22Rv1 (cell line): ENCODE measurements at regions not wholly inside any gene's neighbourhood (a gene's known extent, or its start where the extent isn't known, plus 50 kb on each side); places are given as distances from the start of the nearest gene placed in this dataset.

ENCODE experiments used
- H3K27ac ChIP-seq: fragments of 450-650 bp; 2 replicates; pipeline ENCODE4 v1.5.1; 2017
- ZFX ChIP-seq: fragments of 450-650 bp; IDR thresholded peaks from 2 replicates; pipeline ENCODE4 v1.6.1; 2017; ENCODE audit warnings: antibody characterized with exemption, borderline replicate concordance
- TF ChIP-seq, protein P1 (sequence below): fragments of 450-650 bp; IDR thresholded peaks from 2 replicates; pipeline ENCODE4 v1.5.1; 2017; ENCODE audit warnings: mild to moderate bottlenecking

DNA sequence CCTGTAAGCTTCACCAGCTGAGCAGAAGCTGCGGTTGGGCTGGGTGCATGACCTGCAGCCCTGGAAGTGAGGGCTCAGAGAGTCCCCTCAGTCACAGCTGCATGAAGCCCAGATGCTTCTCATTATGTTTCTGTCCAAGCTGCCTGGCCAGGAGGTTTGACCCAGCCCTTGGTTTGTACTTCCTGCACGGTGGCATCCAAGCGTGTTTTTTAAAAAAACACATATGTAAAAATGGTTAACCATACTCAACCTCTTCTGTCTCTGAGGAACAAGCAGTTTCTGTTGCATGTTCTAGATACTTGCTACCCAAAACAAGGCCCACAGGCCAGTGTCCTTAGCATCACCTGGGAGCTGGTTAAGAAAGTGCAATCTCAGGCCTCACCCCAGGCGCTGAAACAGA, 76.0 kb upstream of the ATP10A start:
- TF ChIP-seq, protein P1, sequence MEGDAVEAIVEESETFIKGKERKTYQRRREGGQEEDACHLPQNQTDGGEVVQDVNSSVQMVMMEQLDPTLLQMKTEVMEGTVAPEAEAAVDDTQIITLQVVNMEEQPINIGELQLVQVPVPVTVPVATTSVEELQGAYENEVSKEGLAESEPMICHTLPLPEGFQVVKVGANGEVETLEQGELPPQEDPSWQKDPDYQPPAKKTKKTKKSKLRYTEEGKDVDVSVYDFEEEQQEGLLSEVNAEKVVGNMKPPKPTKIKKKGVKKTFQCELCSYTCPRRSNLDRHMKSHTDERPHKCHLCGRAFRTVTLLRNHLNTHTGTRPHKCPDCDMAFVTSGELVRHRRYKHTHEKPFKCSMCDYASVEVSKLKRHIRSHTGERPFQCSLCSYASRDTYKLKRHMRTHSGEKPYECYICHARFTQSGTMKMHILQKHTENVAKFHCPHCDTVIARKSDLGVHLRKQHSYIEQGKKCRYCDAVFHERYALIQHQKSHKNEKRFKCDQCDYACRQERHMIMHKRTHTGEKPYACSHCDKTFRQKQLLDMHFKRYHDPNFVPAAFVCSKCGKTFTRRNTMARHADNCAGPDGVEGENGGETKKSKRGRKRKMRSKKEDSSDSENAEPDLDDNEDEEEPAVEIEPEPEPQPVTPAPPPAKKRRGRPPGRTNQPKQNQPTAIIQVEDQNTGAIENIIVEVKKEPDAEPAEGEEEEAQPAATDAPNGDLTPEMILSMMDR: no peak
- no peak for TF ChIP-seq ZFX
- no peak overlapping the region for H3K27ac ChIP-seq

DNA sequence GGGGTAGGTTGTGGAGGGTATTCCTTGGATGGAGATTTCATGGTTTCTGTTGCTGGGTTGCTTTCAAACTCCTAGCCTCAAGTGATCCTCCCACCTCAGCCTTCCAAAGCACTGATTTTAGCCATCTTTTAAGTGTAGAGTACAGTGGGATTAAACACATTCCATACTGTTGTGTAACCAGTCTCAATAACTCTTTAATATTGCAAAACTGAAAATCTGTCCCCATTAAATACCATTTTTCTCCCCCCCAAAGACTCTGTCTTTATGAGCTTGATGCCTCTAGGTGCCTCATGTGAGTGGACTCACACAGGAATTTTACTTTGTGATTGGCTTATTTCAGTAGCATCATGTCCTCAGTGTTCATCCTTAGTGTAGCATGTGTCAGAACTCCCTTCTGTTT, 74.7 kb upstream of the ATP10A start:
- TF ChIP-seq, protein P1: no peak
- TF ChIP-seq ZFX: no peak

DNA sequence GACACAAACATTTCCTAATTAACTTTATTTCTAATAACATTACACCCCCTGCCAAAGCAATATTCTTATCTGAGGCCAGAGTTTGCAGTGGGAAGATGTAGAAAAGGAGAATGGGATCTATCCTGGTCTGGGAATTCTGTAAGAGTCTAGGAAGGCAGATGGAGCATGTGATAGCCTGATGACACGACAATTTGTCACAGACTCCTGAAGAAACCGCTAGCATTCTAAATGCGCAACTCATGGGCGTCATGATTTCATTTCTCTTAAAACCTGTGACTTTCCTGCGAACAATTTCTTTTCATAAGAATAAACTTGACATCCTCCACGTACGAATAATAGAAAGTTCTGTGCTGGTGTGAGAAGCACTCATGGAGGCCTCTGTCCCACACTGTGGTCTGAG, 72.9 kb upstream of the ATP10A start:
- TF ChIP-seq ZFX: no peak
- TF ChIP-seq, protein P1: no peak
- no peak overlapping the region for H3K27ac ChIP-seq

More for the DNA sequence above, 74.7 kb upstream of the ATP10A start:
- H3K27ac ChIP-seq: no peak overlapping the region

DNA sequence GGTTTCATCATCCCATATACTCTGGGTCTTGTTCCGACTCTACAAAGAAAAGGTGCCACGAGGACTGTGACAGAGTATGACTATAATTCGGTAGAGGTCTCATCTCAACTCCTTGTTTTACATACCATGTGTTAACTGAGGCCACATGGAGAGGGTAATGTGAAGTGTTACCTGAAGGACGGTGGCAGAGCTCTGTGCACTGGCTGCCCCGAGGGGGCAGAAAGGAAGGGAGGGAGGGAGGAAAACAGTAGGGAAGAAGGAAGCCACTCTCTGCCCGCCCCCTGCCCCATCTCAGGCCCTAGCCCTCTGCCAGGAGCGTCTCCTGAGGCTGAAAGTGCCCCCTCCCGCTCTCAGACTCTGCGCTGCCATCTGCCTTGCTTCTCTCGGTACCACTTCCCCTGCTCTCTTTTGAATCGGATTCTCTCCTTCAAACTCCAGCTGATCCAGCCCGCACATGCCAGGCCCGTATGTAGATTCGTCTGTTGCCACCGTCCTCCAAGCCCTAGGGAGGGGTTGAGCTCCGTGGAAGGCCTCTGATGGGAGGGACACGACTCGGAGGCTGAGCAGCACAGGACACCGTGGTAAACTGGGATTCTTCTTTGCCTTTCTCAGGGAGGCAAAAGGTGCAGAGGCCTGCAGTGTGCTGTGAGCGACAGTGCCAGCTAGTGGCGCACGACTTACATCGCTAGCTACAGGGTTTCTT, 70.5 kb upstream of the ATP10A start:
- no peak overlapping the region for H3K27ac ChIP-seq
- TF ChIP-seq, protein P1: peak; percentile 91
- no peak for TF ChIP-seq ZFX

DNA sequence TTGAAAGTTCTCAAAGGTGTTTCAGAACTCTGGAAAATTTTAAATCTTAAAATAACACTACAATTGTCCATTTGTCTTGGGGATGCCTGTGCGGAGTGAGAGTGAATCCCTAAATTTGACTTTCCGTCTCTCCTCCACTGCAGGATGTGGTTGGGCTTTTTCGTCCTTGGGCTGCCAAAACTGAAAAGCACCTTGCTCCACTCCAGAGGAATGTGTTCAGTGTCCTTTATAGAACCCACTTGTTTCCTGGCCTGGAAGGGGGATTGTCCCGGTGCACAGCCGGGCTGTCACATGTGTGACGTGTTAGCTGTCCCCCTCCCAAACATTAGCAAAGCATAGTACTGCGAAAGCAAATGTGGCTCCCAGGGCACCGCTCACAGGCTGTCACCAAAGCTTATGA, 69.6 kb upstream of the ATP10A start:
- TF ChIP-seq, protein P1: no peak
- TF ChIP-seq ZFX: no peak
- no peak overlapping the region for H3K27ac ChIP-seq

DNA sequence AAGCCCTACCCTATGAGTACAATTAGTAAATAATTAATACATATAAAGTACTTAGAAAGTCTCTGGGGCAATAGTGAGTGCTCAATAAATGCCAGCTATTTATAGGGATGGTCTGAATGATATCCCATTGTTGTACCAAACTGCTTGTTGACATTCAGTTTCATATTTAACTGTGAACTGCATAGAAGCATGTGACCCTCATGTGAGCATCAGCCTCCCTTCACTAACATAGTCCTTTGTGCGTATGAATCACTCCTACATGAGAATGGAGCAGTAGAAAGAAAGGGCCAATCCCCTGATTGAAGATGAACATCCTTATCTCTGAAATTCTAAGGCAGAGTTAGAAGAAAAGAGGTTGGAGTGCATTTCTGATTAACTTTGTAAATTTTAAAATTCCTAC, 68.7 kb upstream of the ATP10A start:
- TF ChIP-seq ZFX: no peak
- TF ChIP-seq, protein P1: no peak
- no peak overlapping the region for H3K27ac ChIP-seq

DNA sequence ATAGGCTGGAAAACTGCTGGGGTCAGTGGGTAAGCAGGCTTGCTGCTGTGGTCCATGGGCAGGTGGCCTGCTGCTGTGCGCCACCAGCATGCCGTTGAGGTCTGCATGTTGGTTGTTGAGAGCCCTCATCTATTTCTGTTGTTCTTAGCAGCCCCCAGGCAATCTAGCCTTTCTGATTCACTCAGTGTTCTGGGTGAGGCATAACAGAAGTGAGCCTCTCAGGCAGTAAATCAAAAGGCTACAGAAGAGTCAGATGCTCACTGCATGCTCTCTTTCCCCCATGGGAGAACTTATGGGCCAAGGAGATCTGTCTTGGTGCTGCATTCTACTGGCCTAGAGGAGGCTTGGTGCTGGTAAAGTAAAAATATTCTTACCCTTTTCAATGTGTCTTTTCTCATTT, 67.8 kb upstream of the ATP10A start:
- H3K27ac ChIP-seq: no peak overlapping the region
- TF ChIP-seq, protein P1: no peak
- TF ChIP-seq ZFX: no peak
